Breast epithelium (tissue), 4 donors: ENCODE measurements at regions not wholly inside any gene's neighbourhood (a gene's known extent, or its start where the extent isn't known, plus 50 kb on each side); places are given as distances from the start of the nearest gene placed in this dataset.

Source experiments
- DNase-seq, 2 donors: peaks; one replicate each; pipeline ENCODE4 v3.0.0-alpha.2; 2019; ENCODE audit warnings: low spot score in 2 of 2
- H3K27ac ChIP-seq, 2 donors: fragments of 200-600 bp; sonication (generic) in 1 of 2; one replicate each; pipeline ENCODE4 v1.5.1; 2016 to 2019; ENCODE audit warnings: mild to moderate bottlenecking in 1 of 2
- H3K27me3 ChIP-seq, 2 donors: fragments of 200-600 bp; sonication (generic) in 1 of 2; one replicate each; pipeline versions ENCODE4 v1.5.1 to v1.6.0; 2017 to 2019; ENCODE audit warnings: control low read depth in 1 of 2, mild to moderate bottlenecking in 1 of 2
- H3K36me3 ChIP-seq: fragments of 200-600 bp; one replicate; pipeline ENCODE4 v1.5.1; 2019
- H3K4me1 ChIP-seq, 2 donors: fragments of 200-600 bp; sonication (generic); one replicate each; pipeline ENCODE4 v1.5.1; 2016 to 2019; ENCODE audit warnings: control low read depth in 1 of 2
- H3K4me3 ChIP-seq, 3 donors: fragments of 200-600 bp; sonication (generic); 1 replicate in 2 of 3; 2 replicates in 1 of 3; pipeline ENCODE4 v1.5.1; 2016 to 2019; ENCODE audit warnings: mild to moderate bottlenecking in 3 of 3, moderate library complexity in 2 of 3
- H3K9me3 ChIP-seq, 2 donors: fragments of 200-600 bp; sonication (generic) in 1 of 2; one replicate each; pipeline ENCODE4 v1.5.1; 2016 to 2019; ENCODE audit warnings: control low read depth in 1 of 2
- CTCF ChIP-seq, 3 donors: fragments of 450-650 bp; IDR thresholded peaks; one replicate each; pipeline ENCODE4 v1.5.1; 2016 to 2017; ENCODE audit warnings: antibody characterized with exemption in 3 of 3, mild to moderate bottlenecking in 3 of 3, moderate library complexity in 3 of 3
- POLR2A ChIP-seq: fragments of 450-650 bp; IDR thresholded peaks from one replicate; pipeline ENCODE4 v1.6.1; 2016; ENCODE audit warnings: antibody characterized with exemption, mild to moderate bottlenecking, moderate library complexity
- POLR2AphosphoS5 ChIP-seq, 3 donors: sonication (generic); formaldehyde crosslinking; IDR thresholded peaks; one replicate each; pipeline ENCODE4 v1.6.1; 2017; ENCODE audit warnings: antibody characterized with exemption in 3 of 3
- intact Hi-C: fragments of 100-400 bp; cut with DNase I; formaldehyde crosslinking; loops from one replicate; pipeline ENCODE4 v1.15.1; 2023; ENCODE audit warnings: low total_unique reads

- Histone ChIP-seq H3K27ac (no peak overlapping the region), H3K9me3 (no peaks in the 10 kb centered on the region), H3K36me3 (no peaks in the 10 kb centered on the region), H3K4me1 (no peaks in the 10 kb centered on the region), H3K27me3 (peaks cover 0 to 17% of the 10 kb centered on the region in 2 donors), H3K4me3 (no peak overlapping the region)
- intact Hi-C loops, result no loop called here
- TF ChIP-seq POLR2AphosphoS5 (IDR thresholded peaks at IDR 0.05) (no peak), POLR2A (no peak), CTCF (IDR thresholded peaks at IDR 0.05) (no peak)
- DNase-seq, result no peak
Measured at GRCh38 chr20:48467622-48468021, 360.2 kb downstream of the PREX1 start.

- no peak overlapping the region for H3K4me3 ChIP-seq
- TF ChIP-seq CTCF (IDR thresholded peaks at IDR 0.05), result no peak
- H3K4me1 ChIP-seq, result no peaks in the 10 kb centered on the region
- intact Hi-C loops, result no loop called here
- H3K27me3 ChIP-seq, result peaks cover 0 to 8% of the 10 kb centered on the region in 2 donors
- H3K36me3 ChIP-seq, result no peaks in the 10 kb centered on the region
- H3K9me3 ChIP-seq, result no peaks in the 10 kb centered on the region
- H3K27ac ChIP-seq, result no peak overlapping the region
- DNase-seq, result no peak
Measured at GRCh38 chr20:48465271-48465670, 362.5 kb downstream of the PREX1 start.

- intact Hi-C loops, result no loop called here
- Histone ChIP-seq H3K27ac (peak overlapping the region in 1 of 2 donors; percentile 19), H3K27me3 (peaks cover 0 to 8% of the 10 kb centered on the region in 2 donors), H3K4me1 (no peaks in the 10 kb centered on the region), H3K9me3 (no peaks in the 10 kb centered on the region), H3K36me3 (no peaks in the 10 kb centered on the region), H3K4me3 (no peak overlapping the region)
- no peak for DNase-seq
- no peak for TF ChIP-seq POLR2A
Measured at GRCh38 chr20:48463916-48464315, 363.9 kb downstream of the PREX1 start.

- no peak for TF ChIP-seq CTCF (IDR thresholded peaks at IDR 0.05)
- no peak for TF ChIP-seq POLR2A
- no peak for TF ChIP-seq POLR2AphosphoS5 (IDR thresholded peaks at IDR 0.05)
- Histone ChIP-seq H3K4me1 (no peaks in the 10 kb centered on the region), H3K9me3 (no peaks in the 10 kb centered on the region), H3K36me3 (no peaks in the 10 kb centered on the region), H3K4me3 (no peak overlapping the region), H3K27me3 (peaks cover 0 to 15% of the 10 kb centered on the region in 2 donors), H3K27ac (peak overlapping the region in 1 of 2 donors; percentile 25)
- intact Hi-C loops, result no loop called here
- DNase-seq, result no peak
Measured at GRCh38 chr20:48463096-48463720, 364.6 kb downstream of the PREX1 start.

GRCh38 chr20:48461735-48462119, 366.1 kb downstream of the PREX1 start:
- no peak overlapping the region for H3K27ac ChIP-seq
- H3K27me3 ChIP-seq, result peaks cover 0 to 15% of the 10 kb centered on the region in 2 donors
- H3K4me3 ChIP-seq, result no peak overlapping the region
- intact Hi-C loops, result no loop called here
- H3K36me3 ChIP-seq, result no peaks in the 10 kb centered on the region
- no peak for TF ChIP-seq POLR2A
- TF ChIP-seq CTCF (IDR thresholded peaks at IDR 0.05), result no peak
- TF ChIP-seq POLR2AphosphoS5 (IDR thresholded peaks at IDR 0.05), result no peak
- H3K4me1 ChIP-seq, result no peaks in the 10 kb centered on the region
- no peaks in the 10 kb centered on the region for H3K9me3 ChIP-seq
- no peak for DNase-seq
